Activated CD8-positive, alpha-beta T cell treated with anti-CD3 and anti-CD28 coated beads for 36 hours (primary cell): ENCODE measurements at regions not wholly inside any gene's neighbourhood (a gene's known extent, or its start where the extent isn't known, plus 50 kb on each side); places are given as distances from the start of the nearest gene placed in this dataset.

Experiments
- ATAC-seq: fragments of 200-7000 bp; cut with Tn5 transposase; one replicate; pipeline ENCODE4 v1.10.0; 2021; ENCODE audit warnings: mild to moderate bottlenecking, moderate library complexity
- CTCF ChIA-PET: fragments of 350-600 bp; sonication (Branson Sonifier 250); formaldehyde crosslinking; loops from one replicate; lab custom pipeline; 2021; ENCODE audit warnings: antibody characterized with exemption; lab: Charles Lee
- POLR2A ChIA-PET: fragments of 350-600 bp; sonication (Branson Sonifier 250); formaldehyde crosslinking; loops from one replicate; lab custom pipeline; 2021; ENCODE audit warnings: antibody characterized with exemption; lab: Charles Lee
- DNase-seq: peaks from one replicate; pipeline ENCODE4 v3.0.0-alpha.2; 2020
- H3K27ac Mint-ChIP-seq: one replicate; pipeline ENCODE4 v1.8.0; 2021; ENCODE audit warnings: mild to moderate bottlenecking, mixed read lengths
- H3K27me3 Mint-ChIP-seq: one replicate; pipeline ENCODE4 v1.8.0; 2021; ENCODE audit warnings: mixed read lengths
- H3K36me3 Mint-ChIP-seq: one replicate; pipeline ENCODE4 v1.8.0; 2021; ENCODE audit warnings: low read depth, mixed read lengths
- H3K4me1 Mint-ChIP-seq: one replicate; pipeline ENCODE4 v1.8.0; 2021; ENCODE audit warnings: low read depth, mixed read lengths
- H3K4me3 Mint-ChIP-seq: one replicate; pipeline ENCODE4 v1.8.0; 2021; ENCODE audit warnings: mild to moderate bottlenecking, moderate library complexity, mixed read lengths
- H3K9me3 Mint-ChIP-seq: one replicate; pipeline ENCODE4 v1.8.0; 2021; ENCODE audit warnings: mixed read lengths
- intact Hi-C: fragments of 100-400 bp; cut with micrococcal nuclease; formaldehyde crosslinking; loops from one replicate; pipeline ENCODE4 v1.10.0; 2022
- TF ChIP-seq, protein P1 (sequence below): fragments of 200-600 bp; IDR thresholded peaks from one replicate; pipeline ENCODE4 v1.8.0; 2022; ENCODE audit warnings: antibody characterized with exemption, mild to moderate bottlenecking

DNA sequence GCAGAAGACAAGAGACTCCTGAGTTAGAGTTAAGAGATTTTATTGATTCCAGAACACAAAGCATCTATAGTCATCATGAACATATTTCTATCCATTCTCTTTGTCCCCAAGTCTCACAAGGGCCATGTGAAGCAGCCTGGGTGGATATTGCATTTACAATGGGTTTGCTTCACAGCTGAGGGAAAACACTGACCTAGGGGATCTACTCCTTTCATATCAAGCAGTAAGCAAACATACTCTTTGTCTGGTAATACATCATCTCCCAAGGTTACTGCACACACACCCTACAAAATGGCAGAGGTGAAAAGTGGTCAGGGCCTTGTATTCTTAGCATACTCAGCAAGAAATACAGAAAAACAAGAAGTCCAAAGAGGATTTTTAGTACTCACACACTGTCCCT lies 267.7 kb upstream of the BCHE start:
- no peak overlapping the region for H3K27ac Mint-ChIP-seq
- ATAC-seq (no peak), DNase-seq (no peak)
- ChIA-PET CTCF (no interaction called here), POLR2A (no interaction called here)
- H3K9me3 Mint-ChIP-seq, result no peaks in the 10 kb centered on the region
- TF ChIP-seq, protein P1, sequence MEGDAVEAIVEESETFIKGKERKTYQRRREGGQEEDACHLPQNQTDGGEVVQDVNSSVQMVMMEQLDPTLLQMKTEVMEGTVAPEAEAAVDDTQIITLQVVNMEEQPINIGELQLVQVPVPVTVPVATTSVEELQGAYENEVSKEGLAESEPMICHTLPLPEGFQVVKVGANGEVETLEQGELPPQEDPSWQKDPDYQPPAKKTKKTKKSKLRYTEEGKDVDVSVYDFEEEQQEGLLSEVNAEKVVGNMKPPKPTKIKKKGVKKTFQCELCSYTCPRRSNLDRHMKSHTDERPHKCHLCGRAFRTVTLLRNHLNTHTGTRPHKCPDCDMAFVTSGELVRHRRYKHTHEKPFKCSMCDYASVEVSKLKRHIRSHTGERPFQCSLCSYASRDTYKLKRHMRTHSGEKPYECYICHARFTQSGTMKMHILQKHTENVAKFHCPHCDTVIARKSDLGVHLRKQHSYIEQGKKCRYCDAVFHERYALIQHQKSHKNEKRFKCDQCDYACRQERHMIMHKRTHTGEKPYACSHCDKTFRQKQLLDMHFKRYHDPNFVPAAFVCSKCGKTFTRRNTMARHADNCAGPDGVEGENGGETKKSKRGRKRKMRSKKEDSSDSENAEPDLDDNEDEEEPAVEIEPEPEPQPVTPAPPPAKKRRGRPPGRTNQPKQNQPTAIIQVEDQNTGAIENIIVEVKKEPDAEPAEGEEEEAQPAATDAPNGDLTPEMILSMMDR, result no peak
- intact Hi-C loops, result no loop called here
- no peaks in the 10 kb centered on the region for H3K36me3 Mint-ChIP-seq
- H3K27me3 Mint-ChIP-seq, result no peaks in the 10 kb centered on the region
- no peaks in the 10 kb centered on the region for H3K4me1 Mint-ChIP-seq
- H3K4me3 Mint-ChIP-seq, result no peak overlapping the region

DNA sequence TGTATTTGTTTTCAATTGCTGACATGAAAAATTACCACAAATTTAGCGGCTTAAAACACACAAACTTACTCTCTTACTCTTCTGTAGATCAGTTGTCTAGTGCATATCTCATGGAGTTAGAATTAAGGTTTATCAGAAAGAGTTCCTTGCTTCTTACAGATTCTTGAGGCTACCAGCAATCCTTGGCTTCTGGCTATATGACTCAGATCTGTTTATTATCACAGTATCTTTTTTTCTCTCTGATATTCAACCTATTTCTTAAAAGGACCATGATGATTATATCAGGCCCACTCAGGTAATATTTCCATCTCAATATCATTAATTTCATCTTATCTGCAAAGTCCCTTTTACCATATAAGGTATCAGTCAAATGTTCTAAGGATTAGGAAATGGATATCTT lies 263.5 kb upstream of the BCHE start:
- DNase-seq (no peak), ATAC-seq (no peak)
- H3K4me1 Mint-ChIP-seq, result no peaks in the 10 kb centered on the region
- intact Hi-C loops, result no loop called here
- no peaks in the 10 kb centered on the region for H3K27me3 Mint-ChIP-seq
- H3K27ac Mint-ChIP-seq, result no peak overlapping the region
- CTCF ChIA-PET, result no interaction called here
- H3K9me3 Mint-ChIP-seq, result peaks cover 5% of the 10 kb centered on the region
- no peaks in the 10 kb centered on the region for H3K36me3 Mint-ChIP-seq
- TF ChIP-seq, protein P1, result no peak
- POLR2A ChIA-PET, result no interaction called here
- H3K4me3 Mint-ChIP-seq, result no peak overlapping the region

DNA sequence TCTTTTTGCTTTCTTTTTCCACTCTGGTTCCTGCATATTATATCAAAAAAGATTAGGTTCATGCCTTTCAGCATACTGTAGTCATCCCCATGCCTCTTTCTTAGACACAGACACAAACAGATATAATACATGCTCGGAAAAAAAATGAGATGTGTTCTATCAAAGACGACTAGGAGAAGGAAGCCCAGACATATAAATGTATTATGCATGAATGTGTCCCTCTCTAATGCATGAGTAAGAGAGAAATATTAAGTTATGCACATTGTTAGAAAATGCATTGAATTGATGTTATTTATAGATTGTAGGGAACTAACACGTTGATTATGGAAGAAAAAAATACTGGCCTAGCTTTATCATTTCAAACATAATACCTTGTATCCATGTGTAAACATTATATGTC lies 252.4 kb upstream of the BCHE start:
- TF ChIP-seq, protein P1, result no peak
- POLR2A ChIA-PET, result no interaction called here
- intact Hi-C loops, result no loop called here
- ATAC-seq (no peak), DNase-seq (no peak)
- H3K36me3 Mint-ChIP-seq, result no peaks in the 10 kb centered on the region
- H3K4me3 Mint-ChIP-seq, result no peak overlapping the region
- no peaks in the 10 kb centered on the region for H3K27me3 Mint-ChIP-seq
- H3K27ac Mint-ChIP-seq, result no peak overlapping the region
- CTCF ChIA-PET, result no interaction called here
- peaks cover 2% of the 10 kb centered on the region for H3K9me3 Mint-ChIP-seq
- H3K4me1 Mint-ChIP-seq, result no peaks in the 10 kb centered on the region

DNA sequence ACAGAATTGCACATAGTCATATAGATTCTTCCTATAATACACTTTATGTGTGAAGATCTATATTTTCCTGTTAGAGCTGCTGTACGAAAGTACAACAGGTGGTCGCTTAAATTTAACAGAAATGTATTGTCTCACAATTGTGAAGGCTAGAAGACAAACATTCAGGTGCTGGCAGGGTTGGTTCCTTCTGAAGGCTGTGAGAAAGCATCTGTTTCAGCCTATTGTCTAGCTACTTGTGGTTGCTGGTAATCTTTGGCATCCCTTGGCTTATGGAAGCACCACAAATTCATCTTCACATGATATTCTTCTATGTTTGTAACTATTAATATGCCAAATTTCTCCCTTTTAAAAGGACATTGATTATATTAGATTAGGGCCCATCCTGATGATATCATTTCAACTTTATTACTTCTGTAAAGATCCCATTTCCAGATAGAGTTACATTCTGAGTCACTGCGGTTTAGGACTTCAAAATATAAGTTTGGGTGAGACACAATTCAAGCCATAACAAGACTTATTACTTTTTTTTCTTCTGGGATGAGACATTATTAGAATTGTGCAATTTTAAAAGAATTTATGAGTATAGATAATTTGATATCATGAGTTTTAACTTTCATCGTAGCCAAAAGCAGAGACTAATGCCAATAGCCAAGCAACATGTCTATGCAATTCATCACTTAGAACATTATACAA lies 248.1 kb upstream of the BCHE start:
- DNase-seq (no peak), ATAC-seq (no peak)
- POLR2A ChIA-PET, result no interaction called here
- CTCF ChIA-PET, result no interaction called here
- Mint-ChIP-seq H3K27me3 (no peaks in the 10 kb centered on the region), H3K4me1 (no peaks in the 10 kb centered on the region), H3K27ac (no peak overlapping the region), H3K36me3 (no peaks in the 10 kb centered on the region), H3K9me3 (peaks cover 2% of the 10 kb centered on the region), H3K4me3 (no peak overlapping the region)
- intact Hi-C loops, result no loop called here
- TF ChIP-seq, protein P1, result no peak

DNA sequence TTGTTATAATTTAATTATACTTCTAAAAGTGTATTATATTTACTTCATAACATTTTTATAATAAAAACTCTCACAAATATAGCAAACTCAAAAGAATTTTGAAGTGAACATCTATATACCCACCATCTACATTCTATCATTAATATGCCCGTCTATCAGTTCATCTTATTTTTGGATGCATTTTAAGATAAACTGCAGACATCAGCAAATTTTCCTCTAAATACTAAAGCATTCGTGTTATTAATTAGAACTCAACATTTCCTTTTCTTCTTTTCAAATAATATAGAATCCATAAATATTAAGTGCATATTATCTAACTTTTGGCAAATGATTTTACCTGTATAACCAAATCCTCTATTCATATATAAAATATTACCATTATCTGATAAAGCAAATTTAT lies 242.9 kb upstream of the BCHE start:
- H3K4me1 Mint-ChIP-seq, result no peaks in the 10 kb centered on the region
- H3K36me3 Mint-ChIP-seq, result no peaks in the 10 kb centered on the region
- H3K27ac Mint-ChIP-seq, result no peak overlapping the region
- H3K27me3 Mint-ChIP-seq, result no peaks in the 10 kb centered on the region
- ATAC-seq (no peak), DNase-seq (no peak)
- H3K9me3 Mint-ChIP-seq, result peaks cover 2% of the 10 kb centered on the region
- TF ChIP-seq, protein P1, result no peak
- CTCF ChIA-PET, result no interaction called here
- POLR2A ChIA-PET, result no interaction called here
- no peak overlapping the region for H3K4me3 Mint-ChIP-seq
- intact Hi-C loops, result no loop called here
